Neural progenitor cell (in vitro differentiated cells): ENCODE measurements at regions not wholly inside any gene's neighbourhood (a gene's known extent, or its start where the extent isn't known, plus 50 kb on each side); places are given as distances from the start of the nearest gene placed in this dataset.
A peak's percentile ranks its signal among the peaks of the same experiment; 100 is the strongest.

ENCODE experiments used
- DNase-seq: peaks from one replicate; pipeline ENCODE4 v3.0.0-alpha.2; 2016; ENCODE audit warnings: low spot score
- H2AFZ ChIP-seq: fragments of 200-600 bp; sonication (generic); replicated peaks from 2 replicates; pipeline ENCODE4 v1.6.1; 2016; ENCODE audit warnings: antibody characterized with exemption
- H3F3A ChIP-seq: fragments of 200-600 bp; sonication (generic); 2 replicates; pipeline ENCODE4 v1.6.1; 2016; ENCODE audit warnings: antibody characterized with exemption, low read depth
- H3K27ac ChIP-seq: fragments of 200-600 bp; sonication (generic); 2 replicates; pipeline ENCODE4 v1.5.1; 2016; ENCODE audit warnings: mild to moderate bottlenecking
- H3K27me3 ChIP-seq: fragments of 200-600 bp; sonication (generic); 2 replicates; pipeline ENCODE4 v1.6.1; 2016; ENCODE audit warnings: mild to moderate bottlenecking, moderate library complexity
- H3K36me3 ChIP-seq: fragments of 200-600 bp; sonication (generic); 2 replicates; pipeline ENCODE4 v1.5.1; 2016
- H3K4me1 ChIP-seq: fragments of 200-600 bp; sonication (generic); 2 replicates; pipeline ENCODE4 v1.6.1; 2016; ENCODE audit warnings: mixed run types
- H3K4me2 ChIP-seq: fragments of 200-600 bp; sonication (generic); 2 replicates; pipeline ENCODE4 v1.6.1; 2016
- H3K4me3 ChIP-seq: fragments of 200-600 bp; sonication (generic); 2 replicates; pipeline ENCODE4 v1.5.1; 2016
- H3K79me2 ChIP-seq: fragments of 200-600 bp; sonication (generic); 2 replicates; pipeline ENCODE4 v1.6.1; 2016; ENCODE audit warnings: low read depth
- H3K9ac ChIP-seq: fragments of 200-600 bp; sonication (generic); 2 replicates; pipeline ENCODE4 v1.6.1; 2016
- H3K9me3 ChIP-seq: fragments of 200-600 bp; sonication (generic); 2 replicates; pipeline ENCODE4 v1.5.1; 2016; ENCODE audit warnings: low read depth
- H4K20me1 ChIP-seq: fragments of 200-600 bp; sonication (generic); 2 replicates; pipeline ENCODE4 v1.6.1; 2016; ENCODE audit warnings: low read depth
- H3K27ac Mint-ChIP-seq: 3 replicates; pipeline ENCODE4 v1.8.0; 2021; ENCODE audit warnings: mixed read lengths
- H3K27me3 Mint-ChIP-seq: 2 replicates; pipeline ENCODE4 v1.8.0; 2022; ENCODE audit warnings: low read depth, mild to moderate bottlenecking, inconsistent platforms, moderate library complexity, mixed read lengths; ENCODE audit not compliant: insufficient read depth
- H3K36me3 Mint-ChIP-seq: 3 replicates; pipeline ENCODE4 v1.8.0; 2021; ENCODE audit warnings: mixed read lengths
- H3K4me1 Mint-ChIP-seq: 3 replicates; pipeline ENCODE4 v1.8.0; 2021; ENCODE audit warnings: mixed read lengths
- H3K4me3 Mint-ChIP-seq: 3 replicates; pipeline ENCODE4 v1.8.0; 2021; ENCODE audit warnings: mild to moderate bottlenecking, moderate library complexity, mixed read lengths
- H3K9me3 Mint-ChIP-seq: 3 replicates; pipeline ENCODE4 v1.8.0; 2020; ENCODE audit warnings: mixed read lengths
- EZH2 ChIP-seq: fragments of 200-600 bp; sonication (generic); IDR thresholded peaks from 2 replicates; pipeline ENCODE4 v1.6.1; 2017; ENCODE audit warnings: antibody characterized with exemption, mild to moderate bottlenecking, moderate library complexity
- EZH2phosphoT487 ChIP-seq: fragments of 200-600 bp; sonication (generic); IDR thresholded peaks from 2 replicates; pipeline ENCODE4 v1.6.1; 2017; ENCODE audit warnings: antibody characterized with exemption
- TF ChIP-seq, protein P1 (sequence below): fragments of 200-600 bp; sonication (generic); IDR thresholded peaks from 2 replicates; pipeline ENCODE4 v1.5.1; 2017; ENCODE audit warnings: antibody characterized with exemption, mild to moderate bottlenecking

- no peak overlapping the region for H3K4me2 ChIP-seq
- H3K9me3 Mint-ChIP-seq: peaks cover 26% of the 10 kb centered on the region
- H4K20me1 ChIP-seq: no peaks in the 10 kb centered on the region
- H3K27me3 Mint-ChIP-seq: peaks cover 2% of the 10 kb centered on the region
- H3F3A ChIP-seq: no peaks in the 10 kb centered on the region
- no peak overlapping the region for H3K27ac Mint-ChIP-seq
- no peak overlapping the region for H3K4me3 Mint-ChIP-seq
- H3K27me3 ChIP-seq: no peaks in the 10 kb centered on the region
- no peak overlapping the region for H3K4me3 ChIP-seq
- peaks cover 3% of the 10 kb centered on the region for H3K4me1 Mint-ChIP-seq
- peaks cover 20% of the 10 kb centered on the region for H3K36me3 Mint-ChIP-seq
- no peaks in the 10 kb centered on the region for H3K9me3 ChIP-seq
- no peak for DNase-seq
- H3K79me2 ChIP-seq: no peaks in the 10 kb centered on the region
- H3K27ac ChIP-seq: no peak overlapping the region
- H2AFZ ChIP-seq: no peak overlapping the region
- no peaks in the 10 kb centered on the region for H3K36me3 ChIP-seq
- H3K9ac ChIP-seq: no peak overlapping the region
- peaks cover 6% of the 10 kb centered on the region for H3K4me1 ChIP-seq
- TF ChIP-seq, protein P1, sequence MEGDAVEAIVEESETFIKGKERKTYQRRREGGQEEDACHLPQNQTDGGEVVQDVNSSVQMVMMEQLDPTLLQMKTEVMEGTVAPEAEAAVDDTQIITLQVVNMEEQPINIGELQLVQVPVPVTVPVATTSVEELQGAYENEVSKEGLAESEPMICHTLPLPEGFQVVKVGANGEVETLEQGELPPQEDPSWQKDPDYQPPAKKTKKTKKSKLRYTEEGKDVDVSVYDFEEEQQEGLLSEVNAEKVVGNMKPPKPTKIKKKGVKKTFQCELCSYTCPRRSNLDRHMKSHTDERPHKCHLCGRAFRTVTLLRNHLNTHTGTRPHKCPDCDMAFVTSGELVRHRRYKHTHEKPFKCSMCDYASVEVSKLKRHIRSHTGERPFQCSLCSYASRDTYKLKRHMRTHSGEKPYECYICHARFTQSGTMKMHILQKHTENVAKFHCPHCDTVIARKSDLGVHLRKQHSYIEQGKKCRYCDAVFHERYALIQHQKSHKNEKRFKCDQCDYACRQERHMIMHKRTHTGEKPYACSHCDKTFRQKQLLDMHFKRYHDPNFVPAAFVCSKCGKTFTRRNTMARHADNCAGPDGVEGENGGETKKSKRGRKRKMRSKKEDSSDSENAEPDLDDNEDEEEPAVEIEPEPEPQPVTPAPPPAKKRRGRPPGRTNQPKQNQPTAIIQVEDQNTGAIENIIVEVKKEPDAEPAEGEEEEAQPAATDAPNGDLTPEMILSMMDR: no peak
- TF ChIP-seq EZH2phosphoT487 (no peak), EZH2 (no peak)
Measured at GRCh38 chr16:6104428-6104827, 1006.8 kb upstream of the EEF2KMT start.

DNA sequence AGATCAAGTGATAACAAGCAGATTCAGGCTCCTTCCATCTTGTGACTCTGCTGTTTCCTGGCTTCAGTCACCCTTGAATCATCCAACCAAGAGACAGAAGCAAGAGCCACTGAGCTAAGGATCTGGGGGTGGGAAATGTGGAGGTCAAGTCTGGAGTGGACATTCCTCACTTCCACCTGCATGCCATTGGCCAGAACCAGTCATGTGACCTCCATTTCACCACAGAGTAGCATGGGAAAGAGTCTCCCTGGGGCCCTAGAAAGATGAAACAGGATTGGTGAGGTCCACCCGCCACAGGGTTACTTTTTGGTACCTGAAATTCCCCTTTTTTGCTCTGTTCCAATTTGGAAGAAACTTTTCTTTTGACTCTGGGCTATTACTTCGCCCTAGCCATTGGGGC lies 1006.0 kb upstream of the EEF2KMT start:
- Histone ChIP-seq H3K36me3 (no peaks in the 10 kb centered on the region), H3K27me3 (no peaks in the 10 kb centered on the region), H3F3A (no peaks in the 10 kb centered on the region), H3K4me1 (peaks cover 6% of the 10 kb centered on the region), H3K27ac (no peak overlapping the region), H3K9ac (no peak overlapping the region), H3K79me2 (no peaks in the 10 kb centered on the region), H3K4me2 (no peak overlapping the region), H3K4me3 (no peak overlapping the region), H3K9me3 (no peaks in the 10 kb centered on the region), H4K20me1 (no peaks in the 10 kb centered on the region), H2AFZ (no peak overlapping the region)
- Mint-ChIP-seq H3K4me3 (no peak overlapping the region), H3K9me3 (peaks cover 24% of the 10 kb centered on the region), H3K4me1 (peaks cover 4% of the 10 kb centered on the region), H3K27me3 (peaks cover 4% of the 10 kb centered on the region), H3K36me3 (peaks cover 20% of the 10 kb centered on the region), H3K27ac (no peak overlapping the region)
- no peak for DNase-seq
- no peak for TF ChIP-seq EZH2
- TF ChIP-seq EZH2phosphoT487: no peak
- TF ChIP-seq, protein P1: no peak

DNA sequence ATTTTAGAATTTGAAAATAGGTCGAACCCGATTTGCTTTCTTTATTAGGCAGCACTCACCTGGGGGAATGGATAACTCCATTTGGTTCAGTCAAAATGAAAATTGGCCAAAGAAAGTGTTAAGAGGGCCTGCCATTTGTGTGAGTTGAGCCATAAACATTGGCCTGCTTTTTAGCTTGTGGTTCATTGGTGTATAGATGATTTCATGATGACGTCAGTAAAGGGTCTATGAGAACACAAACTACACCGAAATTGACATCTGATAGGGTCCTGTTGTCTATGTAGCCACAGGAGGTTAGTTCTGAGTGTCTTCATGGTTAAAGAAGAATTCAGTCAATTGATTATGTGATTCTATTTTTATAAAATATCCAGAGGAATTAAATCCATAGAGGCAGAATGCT lies 1001.5 kb upstream of the EEF2KMT start:
- TF ChIP-seq, protein P1: no peak
- TF ChIP-seq EZH2phosphoT487: no peak
- TF ChIP-seq EZH2: no peak
- Histone ChIP-seq H3F3A (no peaks in the 10 kb centered on the region), H3K27me3 (no peaks in the 10 kb centered on the region), H3K79me2 (no peaks in the 10 kb centered on the region), H4K20me1 (no peaks in the 10 kb centered on the region), H3K4me2 (no peak overlapping the region), H3K9me3 (no peaks in the 10 kb centered on the region), H3K4me1 (no peaks in the 10 kb centered on the region), H3K36me3 (no peaks in the 10 kb centered on the region), H3K9ac (no peak overlapping the region), H3K27ac (no peak overlapping the region), H2AFZ (no peak overlapping the region), H3K4me3 (no peak overlapping the region)
- Mint-ChIP-seq H3K4me3 (no peak overlapping the region), H3K36me3 (peaks cover 5% of the 10 kb centered on the region), H3K27me3 (peaks cover 6% of the 10 kb centered on the region), H3K9me3 (peaks cover 11% of the 10 kb centered on the region), H3K4me1 (peaks cover 14% of the 10 kb centered on the region), H3K27ac (peak overlapping the region; percentile 21)
- no peak for DNase-seq
